ENCODE measurements at regions not wholly inside any gene's neighbourhood (a gene's known extent, or its start where the extent isn't known, plus 50 kb on each side); places are given as distances from the start of the nearest gene placed in this dataset.

DNA sequence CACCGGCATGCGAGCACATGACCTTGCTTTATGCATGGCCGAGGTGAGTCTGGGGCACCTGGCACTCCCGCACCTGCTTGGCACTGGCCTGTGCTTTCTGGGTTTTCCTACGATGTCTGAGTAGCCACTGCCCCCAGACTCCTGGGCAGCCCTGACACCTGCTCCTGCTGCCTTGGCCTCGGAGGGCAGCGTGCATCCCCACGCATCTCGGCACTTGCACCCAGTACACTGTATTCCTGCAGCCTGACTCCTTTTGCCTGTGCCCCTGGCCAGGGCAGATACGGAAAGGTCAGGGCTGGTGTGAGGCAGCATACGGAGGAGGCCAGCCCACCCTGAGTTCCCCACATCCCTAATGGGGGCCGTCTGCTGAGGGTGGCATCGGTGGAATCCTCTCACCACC lies 340.6 kb downstream of the TEX29 start:
- TF ChIP-seq, protein P1, sequence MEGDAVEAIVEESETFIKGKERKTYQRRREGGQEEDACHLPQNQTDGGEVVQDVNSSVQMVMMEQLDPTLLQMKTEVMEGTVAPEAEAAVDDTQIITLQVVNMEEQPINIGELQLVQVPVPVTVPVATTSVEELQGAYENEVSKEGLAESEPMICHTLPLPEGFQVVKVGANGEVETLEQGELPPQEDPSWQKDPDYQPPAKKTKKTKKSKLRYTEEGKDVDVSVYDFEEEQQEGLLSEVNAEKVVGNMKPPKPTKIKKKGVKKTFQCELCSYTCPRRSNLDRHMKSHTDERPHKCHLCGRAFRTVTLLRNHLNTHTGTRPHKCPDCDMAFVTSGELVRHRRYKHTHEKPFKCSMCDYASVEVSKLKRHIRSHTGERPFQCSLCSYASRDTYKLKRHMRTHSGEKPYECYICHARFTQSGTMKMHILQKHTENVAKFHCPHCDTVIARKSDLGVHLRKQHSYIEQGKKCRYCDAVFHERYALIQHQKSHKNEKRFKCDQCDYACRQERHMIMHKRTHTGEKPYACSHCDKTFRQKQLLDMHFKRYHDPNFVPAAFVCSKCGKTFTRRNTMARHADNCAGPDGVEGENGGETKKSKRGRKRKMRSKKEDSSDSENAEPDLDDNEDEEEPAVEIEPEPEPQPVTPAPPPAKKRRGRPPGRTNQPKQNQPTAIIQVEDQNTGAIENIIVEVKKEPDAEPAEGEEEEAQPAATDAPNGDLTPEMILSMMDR (IDR thresholded peaks at IDR 0.05; ENCODE audit: low read depth, low read length, poor library complexity, severe bottlenecking), result no peak
- no peak for TF ChIP-seq EZH2phosphoT487 (IDR thresholded peaks at IDR 0.05; ENCODE audit: borderline replicate concordance, low read length)

Data from DOHH2 (cell line).